Endothelial cell of umbilical vein (primary cell): ENCODE measurements at regions not wholly inside any gene's neighbourhood (a gene's known extent, or its start where the extent isn't known, plus 50 kb on each side); places are given as distances from the start of the nearest gene placed in this dataset.

Source experiments
- EZH2 ChIP-seq: IDR thresholded peaks from 2 replicates; pipeline ENCODE4 v1.6.1; 2012; ENCODE audit warnings: borderline replicate concordance, low read depth, mild to moderate bottlenecking, moderate library complexity, low read length, inconsistent platforms; ENCODE audit not compliant: severe bottlenecking
- GATA2 ChIP-seq: IDR thresholded peaks from 2 replicates; pipeline ENCODE4 v1.7.0; 2011; ENCODE audit warnings: low read depth, mild to moderate bottlenecking, moderate library complexity, mixed read lengths, low read length; ENCODE audit not compliant: insufficient read length, insufficient read depth
- MYC ChIP-seq: IDR thresholded peaks from one replicate; pipeline ENCODE4 v1.6.1; 2011; ENCODE audit warnings: mild to moderate bottlenecking, low read depth, low read length
- POLR2A ChIP-seq: IDR thresholded peaks from 2 replicates; pipeline ENCODE4 v1.6.1; 2012; ENCODE audit warnings: low read depth, mild to moderate bottlenecking, control low read depth, low read length
- POLR2AphosphoS5 ChIP-seq: IDR thresholded peaks from 2 replicates; pipeline ENCODE4 v1.6.1; 2012; ENCODE audit warnings: low read depth, mild to moderate bottlenecking, control low read depth, low read length, moderate library complexity; ENCODE audit not compliant: insufficient read depth
- TF ChIP-seq, protein P1 (sequence below), 2 donors: IDR thresholded peaks; 1 replicate in 1 of 2; 2 replicates in 1 of 2; pipeline ENCODE4 v1.5.1; 2011; ENCODE audit warnings: low read length in 2 of 2, mild to moderate bottlenecking in 2 of 2, moderate library complexity in 2 of 2, control low read depth in 1 of 2, inconsistent platforms in 1 of 2, low read depth in 1 of 2; ENCODE audit not compliant: insufficient read depth in 1 of 2; ENCODE audit errors: extremely low read depth in 1 of 2
- TF ChIP-seq, protein P2 (sequence below): IDR thresholded peaks from 2 replicates; pipeline ENCODE4 v1.6.1; 2011; ENCODE audit not compliant: insufficient read depth, insufficient read length

DNA sequence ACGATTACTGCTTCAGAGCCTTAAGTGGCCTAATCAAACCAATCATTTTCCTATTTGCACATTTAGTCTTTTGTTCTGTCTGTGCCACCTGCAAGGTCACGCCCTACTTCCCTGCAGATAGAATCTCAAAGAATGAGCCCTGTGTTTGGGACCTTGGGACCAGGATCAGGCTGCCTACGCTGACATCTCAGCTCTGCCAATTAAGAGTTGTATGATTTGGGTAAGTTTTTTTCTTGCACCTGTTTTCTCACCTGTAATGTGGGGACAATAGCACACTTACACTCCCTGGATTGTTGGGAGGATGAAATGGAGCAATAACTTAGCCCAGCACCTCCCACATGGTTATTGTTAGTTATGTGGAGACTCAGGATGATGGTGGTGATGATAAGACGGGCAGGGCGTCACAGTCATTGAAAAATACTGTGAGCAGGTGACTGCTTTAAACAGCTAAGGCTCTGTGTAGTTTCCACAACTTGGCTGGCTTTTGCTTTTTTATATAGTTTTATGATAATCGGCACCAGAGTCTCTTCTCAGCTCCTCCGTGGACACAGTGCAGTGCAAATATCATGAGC is 155.0 kb downstream of the ADAMTS15 start:
- TF ChIP-seq, protein P1, sequence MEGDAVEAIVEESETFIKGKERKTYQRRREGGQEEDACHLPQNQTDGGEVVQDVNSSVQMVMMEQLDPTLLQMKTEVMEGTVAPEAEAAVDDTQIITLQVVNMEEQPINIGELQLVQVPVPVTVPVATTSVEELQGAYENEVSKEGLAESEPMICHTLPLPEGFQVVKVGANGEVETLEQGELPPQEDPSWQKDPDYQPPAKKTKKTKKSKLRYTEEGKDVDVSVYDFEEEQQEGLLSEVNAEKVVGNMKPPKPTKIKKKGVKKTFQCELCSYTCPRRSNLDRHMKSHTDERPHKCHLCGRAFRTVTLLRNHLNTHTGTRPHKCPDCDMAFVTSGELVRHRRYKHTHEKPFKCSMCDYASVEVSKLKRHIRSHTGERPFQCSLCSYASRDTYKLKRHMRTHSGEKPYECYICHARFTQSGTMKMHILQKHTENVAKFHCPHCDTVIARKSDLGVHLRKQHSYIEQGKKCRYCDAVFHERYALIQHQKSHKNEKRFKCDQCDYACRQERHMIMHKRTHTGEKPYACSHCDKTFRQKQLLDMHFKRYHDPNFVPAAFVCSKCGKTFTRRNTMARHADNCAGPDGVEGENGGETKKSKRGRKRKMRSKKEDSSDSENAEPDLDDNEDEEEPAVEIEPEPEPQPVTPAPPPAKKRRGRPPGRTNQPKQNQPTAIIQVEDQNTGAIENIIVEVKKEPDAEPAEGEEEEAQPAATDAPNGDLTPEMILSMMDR (IDR thresholded peaks at IDR 0.05; ENCODE audit: extremely low read depth in 1 of 2, insufficient read depth in 1 of 2, low read depth in 1 of 2, low read length in 2 of 2): no peak
- TF ChIP-seq, protein P2, sequence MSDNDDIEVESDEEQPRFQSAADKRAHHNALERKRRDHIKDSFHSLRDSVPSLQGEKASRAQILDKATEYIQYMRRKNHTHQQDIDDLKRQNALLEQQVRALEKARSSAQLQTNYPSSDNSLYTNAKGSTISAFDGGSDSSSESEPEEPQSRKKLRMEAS: no peak
- TF ChIP-seq EZH2 (no peak), GATA2 (no peak), POLR2A (no peak), POLR2AphosphoS5 (no peak), MYC (no peak)
